ENCODE measurements at regions not wholly inside any gene's neighbourhood (a gene's known extent, or its start where the extent isn't known, plus 50 kb on each side); places are given as distances from the start of the nearest gene placed in this dataset.

GRCh38 chr11:82365351-82365750 lies 368.3 kb downstream of the FAM181B start:
- DNase-seq, result no peak

- no peak for DNase-seq
These were observed 377.3 kb downstream of the FAM181B start for GRCh38 chr11:82356316-82356715.

DNA sequence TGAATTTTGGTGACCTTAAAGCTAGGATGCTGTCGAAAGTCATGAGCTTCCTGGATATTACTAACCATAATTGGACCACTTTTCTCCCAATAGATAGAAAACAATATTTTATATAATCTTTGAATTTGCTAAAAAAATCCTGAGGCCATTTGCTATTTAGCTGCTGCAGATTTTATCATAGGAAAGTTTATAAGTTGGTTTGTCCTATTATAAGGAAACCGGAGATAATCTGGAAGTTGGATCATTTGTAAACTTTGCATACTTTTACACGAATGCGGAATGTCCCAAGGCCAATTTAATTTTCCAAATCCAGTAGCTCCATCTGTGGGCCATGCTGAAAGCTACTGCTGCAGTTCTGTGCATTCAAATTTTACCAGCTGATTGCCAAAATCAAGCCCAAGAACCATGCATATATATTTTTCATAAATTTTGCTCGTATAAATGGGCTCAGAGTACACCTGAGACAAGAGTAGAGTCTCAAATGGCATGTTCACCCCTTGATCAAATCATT lies 378.3 kb downstream of the FAM181B start:
- no peak for DNase-seq

- DNase-seq, result no peak
These were observed 406.8 kb downstream of the FAM181B start for GRCh38 chr11:82326853-82327252.

DNA sequence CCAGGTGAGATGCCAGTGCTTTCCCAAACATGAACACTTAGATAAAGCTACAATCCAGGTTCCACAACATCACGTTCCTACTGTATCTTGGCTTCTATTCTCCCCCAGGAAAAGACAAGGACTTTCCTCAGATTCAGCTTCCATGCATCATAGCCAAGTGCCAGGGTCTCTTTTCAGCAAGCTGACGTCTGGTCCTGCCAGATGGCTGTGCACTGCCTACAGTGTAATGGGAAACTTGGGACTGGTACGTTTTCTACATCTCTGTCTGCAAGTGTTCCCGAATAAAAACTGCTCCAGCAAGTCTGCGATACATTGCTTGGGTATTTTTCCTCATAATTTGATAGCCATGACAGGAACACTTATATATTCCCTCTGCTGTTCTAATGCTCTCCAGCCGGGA lies 412.5 kb downstream of the FAM181B start:
- no peak for DNase-seq

DNA sequence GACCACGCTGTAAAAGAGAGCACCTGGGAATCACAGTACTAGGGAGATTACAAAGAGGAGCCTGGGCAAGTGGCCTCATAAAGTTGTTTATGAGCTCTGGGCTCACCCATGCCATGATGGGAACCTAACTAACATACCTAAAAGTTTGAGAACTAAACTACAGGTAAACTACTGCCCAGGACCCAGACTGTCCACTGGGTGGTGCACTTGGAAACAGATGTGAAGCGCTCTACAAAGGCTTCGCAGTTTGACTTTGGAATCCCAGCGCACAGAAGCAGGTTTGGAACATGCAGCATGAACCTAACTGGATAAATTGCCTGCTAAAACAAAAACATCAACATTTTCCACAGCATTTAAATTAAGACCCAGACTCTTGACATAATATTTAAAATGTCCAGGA lies 418.6 kb downstream of the FAM181B start:
- DNase-seq, result no peak

DNA sequence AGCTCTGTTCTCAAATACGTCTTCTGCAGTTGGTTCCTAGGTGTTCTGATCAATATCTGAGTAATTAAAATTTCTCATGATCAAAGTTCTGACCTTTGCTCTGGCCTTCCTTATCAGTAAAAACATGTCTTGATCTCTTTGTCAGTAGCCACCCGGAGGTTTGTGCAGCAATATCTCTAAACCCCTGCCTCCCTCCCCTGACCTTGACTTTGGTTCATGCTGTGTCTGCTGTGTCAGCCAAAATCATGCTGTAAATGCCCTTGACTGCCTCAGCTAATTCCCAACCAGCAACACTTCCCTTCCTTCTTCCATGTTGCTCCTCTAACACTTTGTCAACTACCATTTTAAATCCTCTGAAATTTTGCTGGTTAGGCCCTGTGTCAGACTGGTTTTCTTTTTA lies 424.7 kb downstream of the FAM181B start:
- DNase-seq, result no peak

- DNase-seq, result no peak
These were observed 428.5 kb downstream of the FAM181B start for GRCh38 chr11:82305123-82305522.

DNA sequence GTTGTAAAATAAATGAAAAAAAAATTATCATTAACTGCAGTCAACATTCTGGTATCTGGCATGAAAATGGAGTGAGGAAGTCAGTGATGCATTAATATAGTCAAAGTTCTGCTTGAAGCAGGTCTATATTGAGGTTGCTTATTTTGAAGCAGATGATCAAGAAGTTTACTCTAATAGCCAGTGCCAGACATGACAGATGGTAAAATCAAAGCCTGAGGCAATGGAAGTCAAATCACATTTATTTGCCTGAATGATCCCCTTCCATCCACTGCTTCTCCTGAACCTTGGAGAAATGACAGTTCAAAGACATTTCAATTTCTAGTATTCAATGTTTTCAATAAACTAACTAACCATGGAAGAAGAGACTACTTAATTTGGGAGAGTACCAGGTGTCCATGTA lies 430.0 kb downstream of the FAM181B start:
- DNase-seq, result no peak

GRCh38 chr11:82288471-82288870 lies 445.2 kb downstream of the FAM181B start:
- no peak for DNase-seq

DNA sequence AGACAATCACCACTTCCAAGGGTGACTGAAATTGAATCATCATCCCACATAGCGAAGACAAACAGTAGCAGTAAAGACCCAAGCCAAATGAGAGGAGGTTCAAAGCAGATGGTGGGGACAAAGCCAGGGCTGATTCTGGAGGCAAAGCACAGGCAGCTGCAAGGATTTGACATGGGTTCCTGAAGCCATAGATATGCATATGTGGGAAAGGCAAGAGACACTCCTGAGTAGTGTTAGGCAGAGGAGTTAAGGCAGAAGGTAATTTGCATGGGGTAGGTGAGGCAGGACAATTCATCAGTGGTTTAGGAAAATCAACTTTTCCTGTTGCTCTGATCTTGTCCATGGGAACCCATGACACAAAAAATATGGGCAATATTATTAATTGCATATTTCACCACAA lies 462.8 kb downstream of the FAM181B start:
- no peak for DNase-seq

- DNase-seq, result no peak
These were observed 465.0 kb downstream of the FAM181B start for GRCh38 chr11:82268627-82269026.

- DNase-seq, result no peak
These were observed 466.5 kb downstream of the FAM181B start for GRCh38 chr11:82267186-82267585.

DNA sequence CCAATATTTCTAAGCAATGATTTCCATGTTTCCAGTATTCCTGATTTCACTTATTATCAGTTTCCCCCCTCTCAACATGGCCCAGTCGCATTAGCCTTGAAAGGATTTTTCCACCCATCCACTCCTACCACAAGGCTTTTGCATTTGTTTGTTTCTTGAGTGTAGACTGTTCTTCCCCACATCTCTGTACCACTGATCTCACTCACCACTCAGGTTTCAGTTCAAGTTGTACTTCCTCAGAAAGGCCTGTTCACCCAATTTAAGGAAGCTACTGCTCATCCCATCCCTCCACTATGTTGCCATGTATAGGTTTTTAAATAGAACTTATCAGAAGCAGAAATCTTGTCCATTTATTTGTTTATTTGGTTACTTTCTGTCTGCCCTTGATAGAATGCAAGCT lies 472.3 kb downstream of the FAM181B start:
- no peak for DNase-seq

GRCh38 chr11:82250047-82250446 lies 483.6 kb downstream of the FAM181B start:
- DNase-seq, result no peak

DNA sequence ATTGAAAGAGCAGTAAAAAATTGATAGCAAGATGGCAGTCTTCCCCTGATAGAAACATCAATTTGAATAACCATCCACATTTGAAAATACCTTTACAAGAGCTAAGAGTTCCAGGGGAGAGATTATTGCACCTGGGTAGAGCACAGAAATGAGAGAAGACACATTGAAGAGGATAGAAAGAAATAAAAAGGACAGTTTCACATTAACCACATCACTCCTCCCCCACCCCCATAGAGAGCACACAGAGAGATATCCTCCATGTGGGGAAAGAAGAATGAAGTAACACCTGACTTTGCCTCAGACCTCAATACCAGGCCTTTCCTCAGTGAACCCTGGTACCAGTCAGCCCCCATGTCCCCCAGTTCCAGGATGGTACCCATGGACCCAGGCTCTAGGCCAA lies 486.7 kb downstream of the FAM181B start:
- no peak for DNase-seq

GRCh38 chr11:82239498-82239897 lies 494.2 kb downstream of the FAM181B start:
- DNase-seq, result no peak

GRCh38 chr11:82234256-82234655 lies 499.4 kb downstream of the FAM181B start:
- DNase-seq, result no peak

GRCh38 chr11:82233201-82233600 lies 500.5 kb downstream of the FAM181B start:
- DNase-seq, result no peak

DNA sequence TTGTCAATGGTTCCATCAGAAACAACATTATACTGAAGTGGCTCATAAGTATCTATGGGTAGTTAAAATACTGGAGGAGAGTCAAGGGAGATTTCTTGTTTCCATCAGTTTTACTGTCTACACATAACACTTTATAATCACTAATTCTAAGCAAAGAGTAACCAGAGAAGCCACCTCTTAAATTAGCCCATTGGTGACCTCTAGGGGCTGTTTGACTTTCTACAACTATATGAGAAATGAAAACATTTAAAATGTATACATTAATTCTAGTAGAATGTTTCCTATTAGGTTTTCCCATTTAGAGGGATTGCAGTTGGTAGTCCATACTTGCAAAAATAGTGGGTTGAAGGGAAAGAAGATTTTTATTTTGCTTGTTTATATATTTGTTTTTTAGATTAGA lies 504.3 kb downstream of the FAM181B start:
- DNase-seq, result no peak

DNA sequence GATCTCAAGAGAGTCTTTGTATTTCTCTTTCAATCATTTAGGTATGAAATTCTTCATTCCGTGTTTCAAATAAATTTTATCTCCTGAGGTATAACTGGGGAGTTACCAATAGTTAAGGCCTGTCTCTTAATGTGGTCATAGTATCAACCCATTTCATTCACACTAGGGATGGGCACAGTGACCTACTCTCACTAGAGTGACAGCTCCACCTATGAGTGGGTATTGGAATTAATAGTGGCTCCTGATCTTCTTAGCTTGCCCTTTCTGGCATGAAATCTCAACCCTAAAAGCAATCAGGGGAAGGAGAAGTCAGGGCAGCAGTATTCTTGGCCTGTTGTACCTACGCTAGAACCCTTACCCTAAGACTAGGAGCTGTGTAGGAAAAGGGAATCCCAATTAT lies 507.7 kb downstream of the FAM181B start:
- DNase-seq, result no peak

- no peak for DNase-seq
These were observed 508.2 kb downstream of the FAM181B start for GRCh38 chr11:82225502-82225901.

DNA sequence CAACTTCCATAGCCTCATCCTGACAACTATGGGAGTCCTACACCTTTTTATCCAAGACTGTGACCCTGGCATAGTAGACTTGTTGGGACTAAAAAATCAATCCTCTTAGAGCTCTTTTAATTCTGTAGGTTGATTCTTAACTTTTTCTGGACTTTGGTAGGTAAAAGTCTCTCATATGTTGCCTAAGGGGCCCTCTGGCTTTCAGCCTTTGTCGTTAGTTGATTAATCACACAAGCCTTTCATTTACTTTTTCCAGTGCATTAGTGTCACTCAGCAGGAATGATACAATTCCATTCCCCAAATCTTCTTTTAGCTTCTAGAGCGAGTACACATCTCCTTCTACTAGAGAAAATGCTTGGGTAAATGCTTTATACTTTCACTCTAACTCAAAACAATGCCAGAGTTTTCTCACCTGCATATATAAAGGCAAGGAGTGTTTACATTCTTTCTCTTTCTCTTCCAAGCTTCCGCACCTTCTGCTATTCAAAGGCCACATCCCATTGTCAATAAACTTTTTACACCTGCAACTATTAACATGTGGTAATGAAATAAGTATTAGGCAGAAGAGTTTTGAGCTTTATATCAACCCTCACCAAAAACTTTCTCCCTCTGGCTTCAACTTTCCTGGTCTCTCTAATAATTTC lies 516.6 kb downstream of the FAM181B start:
- no peak for DNase-seq

DNA sequence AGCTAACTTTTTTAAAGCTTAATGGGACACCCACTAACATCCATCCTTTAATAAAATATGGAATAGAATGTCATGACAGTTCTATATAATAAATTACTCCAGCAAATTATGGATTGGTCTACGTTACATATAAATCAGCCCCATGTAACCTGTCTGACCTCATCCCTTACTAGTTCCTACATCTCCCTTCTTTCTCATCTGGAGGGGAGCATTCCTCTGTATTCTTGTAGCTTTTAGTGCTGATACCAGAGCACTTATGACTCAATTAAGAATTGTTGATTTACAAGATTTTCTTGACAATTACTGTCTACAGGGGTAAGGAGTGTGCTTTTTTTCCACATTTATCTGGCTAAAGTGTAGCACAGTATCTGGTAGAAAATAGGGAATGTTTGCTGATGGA lies 523.7 kb downstream of the FAM181B start:
- no peak for DNase-seq

GRCh38 chr11:82195283-82195682 lies 538.4 kb downstream of the FAM181B start:
- DNase-seq, result no peak
